Keratinocyte (primary cell): ENCODE measurements at regions not wholly inside any gene's neighbourhood (a gene's known extent, or its start where the extent isn't known, plus 50 kb on each side); places are given as distances from the start of the nearest gene placed in this dataset.

Source experiments
- DNase-seq: peaks from one replicate; pipeline ENCODE4 v3.0.0-alpha.2; 2011; ENCODE audit warnings: low read depth, missing footprints, low spot score
- FAIRE-seq: peaks from 2 replicates; lab custom pipeline; 2011; peaks lifted over from hg19 to GRCh38; lab: Jason Lieb, UNC
- H2AFZ ChIP-seq: 2 replicates; pipeline ENCODE4 v1.6.0; 2012; ENCODE audit warnings: low read length, control low read depth, inconsistent platforms; ENCODE audit not compliant: control insufficient read depth
- H3K27ac ChIP-seq: 2 replicates; pipeline ENCODE4 v1.5.1; 2011; ENCODE audit warnings: low read length; ENCODE audit not compliant: control insufficient read depth, insufficient read depth
- H3K27me3 ChIP-seq: 3 replicates; pipeline ENCODE4 v1.6.0; 2011; ENCODE audit warnings: low read length; ENCODE audit not compliant: control insufficient read depth, insufficient read depth; ENCODE audit errors: extremely low read depth
- H3K36me3 ChIP-seq, 2 experiments: 2 replicates in 1 of 2; 3 replicates in 1 of 2; pipeline ENCODE4 v1.5.1; 2011; ENCODE audit warnings: low read length in 2 of 2, mild to moderate bottlenecking in 1 of 2; ENCODE audit not compliant: control insufficient read depth in 2 of 2, insufficient read depth in 2 of 2; ENCODE audit errors: extremely low read depth in 1 of 2
- H3K4me1 ChIP-seq: 3 replicates; pipeline ENCODE4 v1.5.1; 2011; ENCODE audit warnings: low read length; ENCODE audit not compliant: control insufficient read depth, insufficient read depth; ENCODE audit errors: extremely low read depth
- H3K4me2 ChIP-seq: 3 replicates; pipeline ENCODE4 v1.6.0; 2011; ENCODE audit warnings: low read depth, low read length; ENCODE audit not compliant: control insufficient read depth, insufficient read depth; ENCODE audit errors: extremely low read depth
- H3K4me3 ChIP-seq, 3 experiments: fragments of 200-600 bp in 1 of 3; sonication (generic) in 1 of 3; 2 replicates in 2 of 3; 3 replicates in 1 of 3; pipeline ENCODE4 v1.5.1; 2011 to 2016; ENCODE audit warnings: low read length in 3 of 3, mild to moderate bottlenecking in 3 of 3, control low read depth in 2 of 3, inconsistent platforms in 1 of 3, low read depth in 1 of 3, mixed read lengths in 1 of 3, mixed run types in 1 of 3, moderate library complexity in 1 of 3; ENCODE audit not compliant: control insufficient read depth in 2 of 3, insufficient read depth in 2 of 3; ENCODE audit errors: extremely low read depth in 1 of 3
- H3K79me2 ChIP-seq: 2 replicates; pipeline ENCODE4 v1.6.0; 2012; ENCODE audit warnings: low read length; ENCODE audit not compliant: control insufficient read depth, insufficient read depth
- H3K9ac ChIP-seq: 3 replicates; pipeline ENCODE4 v1.6.0; 2011; ENCODE audit warnings: low read length; ENCODE audit not compliant: control insufficient read depth, insufficient read depth; ENCODE audit errors: extremely low read depth
- H3K9me1 ChIP-seq: 3 replicates; pipeline ENCODE4 v1.6.0; 2011; ENCODE audit warnings: low read length; ENCODE audit not compliant: control insufficient read depth, insufficient read depth; ENCODE audit errors: extremely low read depth
- H3K9me3 ChIP-seq: 2 replicates; pipeline ENCODE4 v1.5.1; 2012; ENCODE audit warnings: low read depth, low read length; ENCODE audit not compliant: control insufficient read depth
- H4K20me1 ChIP-seq: 3 replicates; pipeline ENCODE4 v1.6.0; 2011; ENCODE audit warnings: low read length; ENCODE audit not compliant: control insufficient read depth, insufficient read depth; ENCODE audit errors: extremely low read depth
- EZH2 ChIP-seq: IDR thresholded peaks from one replicate; pipeline ENCODE4 v1.6.1; 2012; ENCODE audit warnings: inconsistent platforms, mild to moderate bottlenecking, low read length, moderate library complexity
- dilution Hi-C: fragments of 300-500 bp; cut with MboI; formaldehyde crosslinking; loops from one replicate; pipeline ENCODE4 v1.7.0; 2020; ENCODE audit warnings: low sequenced_read_pairs; ENCODE audit not compliant: extremely low pct_ligation_motif_present
- TF ChIP-seq, protein P1 (sequence below), 3 experiments: IDR thresholded peaks in 1 of 3; conservative IDR thresholded peaks in 1 of 3; optimal IDR thresholded peaks in 1 of 3; 2 replicates in 2 of 3; 3 replicates in 1 of 3; pipeline versions ENCODE3 to v1.5.1; 2011; ENCODE audit warnings: low read length in 3 of 3, mild to moderate bottlenecking in 3 of 3, moderate library complexity in 2 of 3, control low read depth in 1 of 3, inconsistent platforms in 1 of 3; ENCODE audit not compliant: insufficient read depth in 2 of 3; ENCODE audit errors: extremely low read depth in 1 of 3

GRCh38 chr6:167429353-167429752 is 104.5 kb downstream of the TTLL2 start:
- H3K9ac ChIP-seq, result no peak overlapping the region
- no peaks in the 10 kb centered on the region for H3K4me1 ChIP-seq
- FAIRE-seq (no peak), DNase-seq (no peak)
- H3K9me3 ChIP-seq, result no peaks in the 10 kb centered on the region
- H3K4me3 ChIP-seq, result no peak overlapping the region
- no peaks in the 10 kb centered on the region for H3K9me1 ChIP-seq
- H3K36me3 ChIP-seq, result no peaks in the 10 kb centered on the region
- no peak overlapping the region for H3K4me2 ChIP-seq
- no peaks in the 10 kb centered on the region for H3K79me2 ChIP-seq
- no peak overlapping the region for H3K27ac ChIP-seq
- dilution Hi-C loops, result no loop called here
- H2AFZ ChIP-seq, result no peak overlapping the region
- no peak for TF ChIP-seq EZH2
- TF ChIP-seq, protein P1, sequence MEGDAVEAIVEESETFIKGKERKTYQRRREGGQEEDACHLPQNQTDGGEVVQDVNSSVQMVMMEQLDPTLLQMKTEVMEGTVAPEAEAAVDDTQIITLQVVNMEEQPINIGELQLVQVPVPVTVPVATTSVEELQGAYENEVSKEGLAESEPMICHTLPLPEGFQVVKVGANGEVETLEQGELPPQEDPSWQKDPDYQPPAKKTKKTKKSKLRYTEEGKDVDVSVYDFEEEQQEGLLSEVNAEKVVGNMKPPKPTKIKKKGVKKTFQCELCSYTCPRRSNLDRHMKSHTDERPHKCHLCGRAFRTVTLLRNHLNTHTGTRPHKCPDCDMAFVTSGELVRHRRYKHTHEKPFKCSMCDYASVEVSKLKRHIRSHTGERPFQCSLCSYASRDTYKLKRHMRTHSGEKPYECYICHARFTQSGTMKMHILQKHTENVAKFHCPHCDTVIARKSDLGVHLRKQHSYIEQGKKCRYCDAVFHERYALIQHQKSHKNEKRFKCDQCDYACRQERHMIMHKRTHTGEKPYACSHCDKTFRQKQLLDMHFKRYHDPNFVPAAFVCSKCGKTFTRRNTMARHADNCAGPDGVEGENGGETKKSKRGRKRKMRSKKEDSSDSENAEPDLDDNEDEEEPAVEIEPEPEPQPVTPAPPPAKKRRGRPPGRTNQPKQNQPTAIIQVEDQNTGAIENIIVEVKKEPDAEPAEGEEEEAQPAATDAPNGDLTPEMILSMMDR (optimal IDR thresholded peaks at IDR 0.05 in 1 of 3, IDR thresholded peaks at IDR 0.05 in 1 of 3, conservative IDR thresholded peaks at IDR 0.05 in 1 of 3; ENCODE audit: extremely low read depth in 1 of 3, insufficient read depth in 2 of 3, low read length in 3 of 3), result no peak
- no peaks in the 10 kb centered on the region for H3K27me3 ChIP-seq
- no peaks in the 10 kb centered on the region for H4K20me1 ChIP-seq

- dilution Hi-C loops, result no loop called here
- Histone ChIP-seq H3K9ac (no peak overlapping the region), H3K4me1 (no peaks in the 10 kb centered on the region), H4K20me1 (no peaks in the 10 kb centered on the region), H3K9me1 (no peaks in the 10 kb centered on the region), H3K36me3 (no peaks in the 10 kb centered on the region), H3K9me3 (peaks cover 4% of the 10 kb centered on the region), H2AFZ (no peak overlapping the region), H3K27me3 (no peaks in the 10 kb centered on the region), H3K4me2 (no peak overlapping the region), H3K27ac (no peak overlapping the region), H3K4me3 (no peak overlapping the region), H3K79me2 (no peaks in the 10 kb centered on the region)
- TF ChIP-seq, protein P1 (optimal IDR thresholded peaks at IDR 0.05 in 1 of 3, IDR thresholded peaks at IDR 0.05 in 1 of 3, conservative IDR thresholded peaks at IDR 0.05 in 1 of 3; ENCODE audit: extremely low read depth in 1 of 3, insufficient read depth in 2 of 3, low read length in 3 of 3), result no peak
- TF ChIP-seq EZH2, result no peak
- FAIRE-seq (no peak), DNase-seq (no peak)
Measured at GRCh38 chr6:167435209-167435728, 110.4 kb downstream of the TTLL2 start.
